ENCODE measurements at regions not wholly inside any gene's neighbourhood (a gene's known extent, or its start where the extent isn't known, plus 50 kb on each side); places are given as distances from the start of the nearest gene placed in this dataset.

GRCh38 chr2:136376211-136376610 is 258.3 kb upstream of the CXCR4 start:
- H3K4me3 ChIP-seq (ENCODE audit: low read depth, low read length, poor library complexity, severe bottlenecking): no peak overlapping the region
- no peaks in the 10 kb centered on the region for H3K4me1 ChIP-seq (ENCODE audit: insufficient read depth, low read length, poor library complexity, severe bottlenecking)
- H3K27me3 ChIP-seq (replicated peaks; ENCODE audit: insufficient read depth, low read depth, low read length, poor library complexity): peaks cover 13% of the 10 kb centered on the region
- intact Hi-C loops (cut with micrococcal nuclease; ENCODE audit: unreplicated experiment): loop anchor here (5.0 kb wide), 1 partner anchor 1389 kb away; no protein-coding TSS in a partner anchor
- no peak for DNase-seq (ENCODE audit: low spot score)
- BruUV-seq (replicated peaks): no TSS peak
- no peak overlapping the region for H3K27ac ChIP-seq (ENCODE audit: low read depth, low read length, poor library complexity, severe bottlenecking)
- H3K36me3 ChIP-seq (ENCODE audit: insufficient read depth, low read length, poor library complexity, severe bottlenecking): no peaks in the 10 kb centered on the region
- no peaks in the 10 kb centered on the region for H3K9me3 ChIP-seq (ENCODE audit: low read depth, low read length, poor library complexity, severe bottlenecking)
- POLR2A ChIA-PET (ENCODE audit: low non-redundant PET): no interaction called here
- TF ChIP-seq CTCF (conservative IDR thresholded peaks at IDR 0.05; ENCODE audit: low read depth, low read length): no peak
- CTCF ChIA-PET: interaction anchor here (0.6 kb wide), 1 partner anchor 417 kb away, joined by 6 read pairs; no protein-coding TSS in a partner anchor

- Histone ChIP-seq H3K27me3 (replicated peaks; ENCODE audit: insufficient read depth, low read depth, low read length, poor library complexity) (peaks cover 22% of the 10 kb centered on the region), H3K27ac (ENCODE audit: low read depth, low read length, poor library complexity, severe bottlenecking) (no peak overlapping the region), H3K4me3 (ENCODE audit: low read depth, low read length, poor library complexity, severe bottlenecking) (no peak overlapping the region), H3K4me1 (ENCODE audit: insufficient read depth, low read length, poor library complexity, severe bottlenecking) (no peaks in the 10 kb centered on the region), H3K36me3 (ENCODE audit: insufficient read depth, low read length, poor library complexity, severe bottlenecking) (no peaks in the 10 kb centered on the region), H3K9me3 (ENCODE audit: low read depth, low read length, poor library complexity, severe bottlenecking) (no peaks in the 10 kb centered on the region)
- CTCF ChIA-PET: interaction anchor here (0.6 kb wide), 1 partner anchor 416 kb away, joined by 6 read pairs; no protein-coding TSS in a partner anchor
- DNase-seq (ENCODE audit: low spot score): no peak
- POLR2A ChIA-PET (ENCODE audit: low non-redundant PET): no interaction called here
- no TSS peak for BruUV-seq (replicated peaks)
- intact Hi-C loops (cut with micrococcal nuclease; ENCODE audit: unreplicated experiment): loop anchor here (5.0 kb wide), 1 partner anchor 1388 kb away; no protein-coding TSS in a partner anchor
- TF ChIP-seq EZH2 (IDR thresholded peaks at IDR 0.05; ENCODE audit: borderline replicate concordance, low read depth, low read length, poor library complexity, severe bottlenecking) (no peak), CTCF (conservative IDR thresholded peaks at IDR 0.05; ENCODE audit: low read depth, low read length) (no peak)
Measured at GRCh38 chr2:136375017-136375901, 257.3 kb upstream of the CXCR4 start.

- no peaks in the 10 kb centered on the region for H3K9me3 ChIP-seq (ENCODE audit: low read depth, low read length, poor library complexity, severe bottlenecking)
- intact Hi-C loops (cut with micrococcal nuclease; ENCODE audit: unreplicated experiment): no loop called here
- no peak for TF ChIP-seq EZH2 (IDR thresholded peaks at IDR 0.05; ENCODE audit: borderline replicate concordance, low read depth, low read length, poor library complexity, severe bottlenecking)
- TF ChIP-seq CTCF (conservative IDR thresholded peaks at IDR 0.05; ENCODE audit: low read depth, low read length): no peak
- H3K36me3 ChIP-seq (ENCODE audit: insufficient read depth, low read length, poor library complexity, severe bottlenecking): no peaks in the 10 kb centered on the region
- H3K4me1 ChIP-seq (ENCODE audit: insufficient read depth, low read length, poor library complexity, severe bottlenecking): no peaks in the 10 kb centered on the region
- ChIA-PET POLR2A (ENCODE audit: low non-redundant PET) (no interaction called here), CTCF (no interaction called here)
- BruUV-seq (replicated peaks): no TSS peak
- H3K27ac ChIP-seq (ENCODE audit: low read depth, low read length, poor library complexity, severe bottlenecking): no peak overlapping the region
- DNase-seq (ENCODE audit: low spot score): no peak
- peaks cover 30% of the 10 kb centered on the region for H3K27me3 ChIP-seq (replicated peaks; ENCODE audit: insufficient read depth, low read depth, low read length, poor library complexity)
- no peak overlapping the region for H3K4me3 ChIP-seq (ENCODE audit: low read depth, low read length, poor library complexity, severe bottlenecking)
Measured at GRCh38 chr2:136373841-136374240, 255.9 kb upstream of the CXCR4 start.
